ENCODE measurements at regions not wholly inside any gene's neighbourhood (a gene's known extent, or its start where the extent isn't known, plus 50 kb on each side); places are given as distances from the start of the nearest gene placed in this dataset.

- no peak for TF ChIP-seq POLR2AphosphoS5 (IDR thresholded peaks at IDR 0.05)
- no peak for TF ChIP-seq CTCF (IDR thresholded peaks at IDR 0.05)
Observed at GRCh38 chr3:117893638-117894037, 1141.0 kb downstream of the IGSF11 start.
